ENCODE measurements at regions not wholly inside any gene's neighbourhood (a gene's known extent, or its start where the extent isn't known, plus 50 kb on each side); places are given as distances from the start of the nearest gene placed in this dataset.

DNA sequence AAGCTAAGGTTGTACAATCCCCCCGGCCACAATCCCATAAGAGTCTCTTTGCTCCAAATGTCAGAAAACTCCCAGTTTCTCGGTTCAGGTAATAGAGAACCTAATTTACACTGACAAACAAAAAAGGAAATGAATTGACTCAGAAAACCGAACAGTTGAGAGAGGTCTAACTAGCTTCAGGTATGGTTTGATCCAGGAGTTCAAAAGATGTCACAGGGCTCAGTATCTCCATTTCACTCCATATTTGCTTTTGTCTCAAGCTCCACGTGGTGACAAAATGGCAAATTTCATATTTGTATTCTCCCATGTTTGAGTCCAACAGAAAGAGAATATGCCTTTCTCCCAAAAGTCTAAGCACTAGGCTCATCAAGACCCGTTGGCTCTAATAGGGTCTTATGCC lies 117.4 kb downstream of the AXIN2 start:
- no peak for DNase-seq (ENCODE audit: low spot score)

DNA sequence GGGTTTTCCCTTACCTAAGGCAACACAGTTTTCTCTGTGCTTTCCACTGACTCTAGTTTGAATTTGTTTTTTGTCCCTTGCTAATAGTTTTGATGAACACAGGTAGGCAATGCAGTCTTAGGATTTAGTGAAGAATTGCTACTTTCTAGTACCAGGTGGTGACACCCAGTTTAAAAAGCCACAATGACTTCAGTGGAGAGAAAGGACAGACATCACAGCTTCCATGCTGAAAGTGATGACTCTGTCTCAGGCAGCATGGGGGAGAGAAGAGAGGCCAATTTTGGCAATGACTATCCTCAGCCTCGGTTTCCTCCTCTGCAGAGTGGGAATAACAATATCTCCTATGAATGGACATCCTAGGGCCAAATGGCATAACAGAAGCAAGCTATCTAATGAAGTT lies 118.8 kb downstream of the AXIN2 start:
- no peak for DNase-seq (ENCODE audit: low spot score)

DNA sequence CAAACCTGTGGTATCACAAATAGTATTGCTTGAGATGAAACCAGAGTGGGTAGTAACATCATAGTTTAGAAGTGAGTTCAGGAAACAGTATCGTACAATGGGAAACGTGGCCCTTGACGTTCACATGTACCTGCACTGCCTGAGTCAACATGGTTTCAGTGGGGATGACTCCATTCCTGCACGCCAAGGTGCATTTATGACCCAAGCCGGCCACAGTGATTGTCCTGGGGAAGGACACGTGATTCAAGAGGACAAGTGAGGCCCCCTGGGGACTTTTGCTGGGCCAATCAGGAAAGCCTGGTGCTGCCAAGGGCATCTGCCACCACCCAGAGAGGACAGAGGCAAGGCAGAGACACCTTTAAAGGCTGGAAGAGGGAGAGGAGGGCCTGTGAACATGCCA lies 119.2 kb downstream of the AXIN2 start:
- no peak for DNase-seq (ENCODE audit: low spot score)

DNA sequence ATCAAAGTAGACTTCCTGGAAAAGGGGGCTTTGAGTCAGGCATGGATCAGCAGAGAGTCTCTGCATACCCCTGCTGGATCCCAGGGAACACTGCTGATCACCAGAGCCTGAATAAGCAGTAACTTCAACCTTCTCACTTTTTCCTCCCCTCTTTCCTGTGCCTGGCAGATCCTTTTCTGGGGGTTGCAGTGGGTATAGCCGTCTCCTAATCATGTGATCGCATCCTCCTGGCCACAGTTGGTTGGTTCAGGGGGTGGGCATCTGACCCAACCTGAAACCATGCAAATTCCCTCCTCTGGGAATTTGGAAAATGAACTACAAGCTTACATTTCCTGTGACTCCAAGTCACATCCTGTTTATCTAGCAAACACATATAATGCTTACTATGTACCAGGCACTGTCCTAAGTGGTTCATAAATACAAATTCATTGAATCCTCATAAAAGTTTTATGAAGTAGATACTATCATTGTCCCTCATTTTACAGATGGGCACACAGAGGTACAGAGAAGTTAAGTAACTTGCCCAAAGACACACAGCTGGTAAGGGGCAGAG lies 120.3 kb downstream of the AXIN2 start:
- DNase-seq (ENCODE audit: low spot score), result no peak

DNA sequence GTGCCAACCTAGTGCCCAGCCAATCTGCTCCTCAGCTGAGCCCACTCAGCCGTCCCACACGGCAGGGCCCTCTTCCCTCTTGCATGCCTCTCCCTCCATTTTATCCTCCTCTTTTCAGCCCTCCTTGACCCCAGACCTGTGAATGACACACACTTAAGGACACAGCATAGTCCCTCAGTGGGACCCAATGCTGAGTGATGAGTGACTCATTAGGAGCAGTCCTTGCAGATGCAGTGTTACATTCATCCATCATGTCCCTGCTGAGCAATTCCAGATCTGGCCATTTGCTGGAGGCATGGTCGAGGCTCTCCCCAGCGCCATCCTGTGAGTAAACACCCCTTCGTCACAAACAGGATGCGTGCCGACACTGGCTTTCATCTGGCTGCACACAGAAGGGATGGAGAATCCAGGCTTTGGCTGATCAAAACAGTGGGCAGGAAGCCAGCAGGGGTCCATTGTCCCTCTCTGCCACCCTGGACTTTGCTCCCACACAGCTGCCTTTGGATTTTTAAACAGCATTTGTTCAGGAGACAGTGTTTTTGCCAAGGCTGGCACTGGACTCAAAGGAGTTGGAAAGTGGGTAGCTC lies 122.6 kb downstream of the AXIN2 start:
- DNase-seq (ENCODE audit: low spot score), result peak; percentile 49

DNA sequence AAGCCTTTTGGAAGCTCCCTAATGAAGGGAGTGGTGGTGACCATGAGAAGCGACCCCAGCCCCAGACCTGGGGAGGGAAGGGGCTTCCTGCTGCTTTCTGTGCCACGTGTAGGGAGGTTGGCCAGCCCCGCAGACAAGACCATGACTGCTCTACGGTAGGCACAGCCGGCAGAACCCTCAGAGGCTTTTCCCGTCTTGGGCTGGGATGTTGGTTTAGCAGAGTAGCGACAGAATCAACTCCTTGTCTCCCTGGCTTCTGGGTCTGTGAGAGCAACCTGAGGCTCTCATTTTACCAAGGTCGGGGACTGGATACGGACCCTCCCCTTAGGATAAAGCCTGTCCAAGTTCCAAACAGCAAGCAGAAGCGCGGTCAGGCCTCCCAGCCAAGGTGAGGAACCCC lies 123.3 kb downstream of the AXIN2 start:
- DNase-seq (ENCODE audit: low spot score), result no peak

DNA sequence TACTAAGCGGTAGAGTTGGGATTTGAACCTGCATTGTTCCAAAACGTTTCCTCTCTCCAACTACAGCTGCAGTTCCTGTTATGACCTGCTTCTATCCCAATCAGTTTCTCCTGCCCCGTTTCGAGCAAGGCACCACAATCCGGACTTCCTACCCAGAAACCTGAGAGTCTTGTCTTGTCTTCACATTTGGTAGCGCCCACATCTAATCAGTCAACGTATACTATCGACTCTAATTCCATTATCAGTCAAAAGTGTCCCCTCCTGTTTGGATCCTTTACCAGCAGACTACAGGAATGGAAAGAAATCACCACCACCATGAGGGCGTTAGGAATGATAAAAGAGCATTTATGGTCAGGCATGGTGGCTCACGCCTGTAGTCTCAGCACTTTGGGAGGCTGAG lies 124.6 kb downstream of the AXIN2 start:
- no peak for DNase-seq (ENCODE audit: low spot score)

DNA sequence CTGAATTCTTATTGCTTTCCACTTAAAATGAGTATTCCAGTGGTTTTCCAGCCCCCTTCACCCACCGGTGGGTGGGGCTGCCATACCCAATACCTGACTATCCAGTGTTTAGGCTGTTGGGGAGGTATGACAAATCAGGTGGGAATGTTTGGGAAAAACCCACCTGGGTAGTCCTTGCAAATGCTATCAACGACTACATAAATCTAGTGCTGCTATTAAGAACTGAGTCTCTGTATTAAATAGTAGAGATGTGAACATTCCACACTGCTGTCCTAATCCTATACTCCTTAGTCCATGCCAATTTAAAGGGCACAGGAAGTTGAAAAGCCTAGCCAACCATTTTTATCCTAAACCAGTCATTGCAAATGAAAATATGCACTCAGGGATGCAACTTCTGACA lies 126.6 kb downstream of the AXIN2 start:
- DNase-seq (ENCODE audit: low spot score), result no peak

DNA sequence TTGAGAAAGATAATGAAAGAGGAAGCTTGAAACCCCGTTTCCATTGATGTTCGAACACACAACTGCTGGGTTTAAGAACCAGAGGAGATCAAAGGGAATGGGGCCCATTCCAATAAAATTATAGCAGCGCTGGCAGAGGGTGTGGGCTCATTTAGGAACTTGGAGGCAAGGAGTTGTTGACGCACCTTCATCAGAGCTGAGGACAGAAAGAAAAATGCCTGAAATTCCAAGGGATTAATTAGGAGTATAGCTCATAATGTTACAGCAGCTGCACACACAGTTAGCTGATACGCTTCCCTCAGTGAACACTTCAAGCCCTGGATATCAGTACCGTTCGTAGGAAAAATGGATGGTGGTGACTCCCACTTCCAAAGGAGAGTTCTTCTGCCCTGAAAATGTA lies 127.2 kb downstream of the AXIN2 start:
- no peak for DNase-seq (ENCODE audit: low spot score)

DNA sequence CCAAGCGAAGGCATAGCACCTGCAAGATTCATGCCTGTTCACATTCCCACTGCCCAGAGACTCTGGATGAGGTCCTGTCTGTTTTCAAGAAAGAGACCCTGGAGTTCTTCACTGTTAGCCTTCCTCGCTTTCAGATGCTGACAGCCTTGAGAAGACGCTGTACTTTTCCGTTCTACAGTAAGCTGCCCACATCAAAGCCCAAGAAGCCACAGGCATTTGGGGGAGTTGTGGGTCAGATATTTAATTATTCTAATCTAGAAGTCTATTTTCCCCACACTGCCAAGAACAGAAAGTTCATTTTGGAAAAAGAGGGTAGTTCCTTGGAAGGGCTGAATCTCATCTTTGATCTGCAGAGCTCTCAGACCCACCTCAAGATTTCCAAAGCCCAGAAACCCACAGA lies 127.9 kb downstream of the AXIN2 start:
- DNase-seq (ENCODE audit: low spot score), result no peak

DNA sequence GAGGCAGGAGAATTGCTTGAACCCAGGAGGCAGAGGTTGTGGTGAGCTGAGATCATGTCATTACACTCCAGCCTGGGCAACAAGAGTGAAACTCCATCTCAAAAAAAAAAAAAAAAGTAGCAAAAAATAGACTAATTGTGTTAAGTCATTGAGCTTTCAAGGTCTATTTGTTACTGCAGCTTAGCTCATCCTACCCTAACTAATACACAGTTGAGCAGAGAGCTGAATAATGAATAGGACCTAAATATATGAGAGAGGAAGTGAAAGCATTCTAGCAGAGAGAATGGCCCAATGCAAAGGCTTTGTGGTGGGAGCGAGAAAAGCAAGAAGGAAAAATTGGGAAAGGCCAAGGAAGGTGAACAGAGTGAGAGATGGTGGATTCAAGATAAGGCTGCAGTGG lies 128.3 kb downstream of the AXIN2 start:
- no peak for DNase-seq (ENCODE audit: low spot score)

DNA sequence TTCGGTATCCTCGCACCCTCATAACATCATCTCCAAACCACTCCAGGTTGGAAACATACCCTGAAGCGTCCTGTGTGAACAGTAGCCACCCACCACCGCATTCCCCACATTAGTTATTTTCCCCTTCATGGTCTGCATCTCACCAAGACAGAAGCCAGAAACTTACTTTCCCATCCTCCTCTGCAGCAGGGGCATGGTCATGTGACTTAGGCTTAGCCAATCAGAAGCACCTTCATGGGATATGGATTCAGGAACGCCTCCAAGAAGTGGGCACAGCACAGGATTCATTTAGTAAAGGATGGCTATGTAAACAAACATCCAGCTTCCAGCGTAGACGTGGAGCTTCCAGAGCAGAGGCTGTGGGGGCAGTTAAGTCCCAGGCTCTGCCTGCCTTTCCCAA lies 130.3 kb downstream of the AXIN2 start:
- no peak for DNase-seq (ENCODE audit: low spot score)

DNA sequence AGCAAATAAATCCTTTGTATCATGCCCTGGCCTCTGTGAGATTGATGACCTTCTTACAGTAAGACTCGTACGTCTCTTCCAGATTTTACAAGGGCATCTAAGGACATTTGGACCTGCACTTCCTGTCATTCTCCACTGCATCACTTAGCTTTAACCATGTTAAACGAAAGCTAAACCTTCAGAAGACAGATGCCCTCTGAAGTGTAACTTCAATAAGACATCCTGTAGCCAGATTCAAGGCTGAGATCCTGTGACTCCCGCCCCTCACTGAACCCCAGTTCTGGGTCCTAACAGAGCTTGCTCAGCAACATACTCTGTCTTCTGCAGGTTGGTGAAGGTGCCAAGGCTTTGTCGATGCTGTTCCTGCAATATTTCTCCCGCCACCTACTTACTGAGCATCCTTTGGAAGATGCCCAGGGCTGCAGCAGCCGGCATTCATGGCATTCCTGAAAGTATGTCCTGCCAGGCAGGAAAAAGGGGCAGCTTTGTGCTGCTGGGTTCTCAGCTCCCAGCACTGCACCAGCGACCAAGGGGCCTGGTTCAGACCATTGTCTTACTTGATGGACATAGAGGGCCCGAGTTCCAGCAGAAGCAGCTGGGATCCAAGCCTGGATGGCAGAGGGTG lies 131.1 kb downstream of the AXIN2 start:
- no peak for DNase-seq (ENCODE audit: low spot score)

DNA sequence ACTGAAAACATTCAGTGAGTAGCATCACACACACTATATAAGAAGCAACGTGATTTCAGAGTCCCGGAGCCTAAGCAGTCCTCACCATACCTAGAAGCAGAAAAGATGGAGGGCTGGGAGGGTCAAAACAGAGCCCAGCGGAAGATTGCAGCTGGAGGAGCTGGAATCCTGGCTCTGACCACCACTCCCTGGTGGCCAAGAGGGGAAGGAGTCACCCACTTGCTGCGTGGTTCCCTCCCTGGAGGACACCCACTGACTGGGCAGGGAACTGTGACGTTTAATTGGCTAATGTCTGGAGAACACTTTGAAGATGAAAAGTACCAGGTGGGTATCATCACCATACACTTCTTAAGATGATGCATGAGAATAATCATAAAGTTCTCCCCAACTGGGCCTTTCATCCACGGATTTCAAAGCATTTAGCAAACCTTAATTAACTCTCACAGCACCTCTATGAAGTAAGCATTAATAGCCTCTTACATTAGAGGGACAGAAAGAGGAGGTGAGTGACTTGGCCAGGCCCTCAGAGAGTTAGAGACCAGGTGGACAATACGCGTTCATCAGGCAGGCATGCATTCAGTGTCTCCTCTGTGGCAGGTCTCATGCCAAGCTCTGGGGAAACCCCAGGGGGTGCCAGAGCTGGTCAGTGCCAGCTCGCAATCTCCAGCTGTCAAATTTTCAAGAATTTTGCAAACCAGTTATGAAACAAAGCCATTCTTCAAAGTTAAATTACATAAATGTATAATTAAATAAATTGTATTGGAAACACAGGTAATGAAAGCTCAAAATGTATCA lies 137.9 kb downstream of the AXIN2 start:
- DNase-seq (ENCODE audit: low spot score), result no peak

DNA sequence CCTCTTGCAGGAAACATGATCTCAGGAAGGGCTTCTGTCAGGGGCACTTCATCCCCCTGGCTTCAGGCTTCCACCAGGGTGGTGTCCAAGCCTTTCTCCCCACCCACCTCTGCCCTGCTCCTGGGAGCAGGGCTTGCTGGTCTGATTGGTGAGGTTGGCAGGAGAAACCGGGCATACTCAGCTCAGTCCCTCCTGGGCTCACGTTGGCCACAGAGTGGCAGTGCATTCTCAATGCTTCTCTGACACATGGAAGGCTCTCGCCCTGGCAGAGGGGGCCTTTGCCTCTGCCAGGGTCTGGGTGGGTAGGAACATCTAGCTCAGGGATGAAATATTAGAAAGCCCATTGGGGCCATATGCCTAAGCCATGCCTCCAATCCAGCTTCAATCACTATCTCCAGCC lies 142.8 kb downstream of the AXIN2 start:
- no peak for DNase-seq (ENCODE audit: low spot score)

DNA sequence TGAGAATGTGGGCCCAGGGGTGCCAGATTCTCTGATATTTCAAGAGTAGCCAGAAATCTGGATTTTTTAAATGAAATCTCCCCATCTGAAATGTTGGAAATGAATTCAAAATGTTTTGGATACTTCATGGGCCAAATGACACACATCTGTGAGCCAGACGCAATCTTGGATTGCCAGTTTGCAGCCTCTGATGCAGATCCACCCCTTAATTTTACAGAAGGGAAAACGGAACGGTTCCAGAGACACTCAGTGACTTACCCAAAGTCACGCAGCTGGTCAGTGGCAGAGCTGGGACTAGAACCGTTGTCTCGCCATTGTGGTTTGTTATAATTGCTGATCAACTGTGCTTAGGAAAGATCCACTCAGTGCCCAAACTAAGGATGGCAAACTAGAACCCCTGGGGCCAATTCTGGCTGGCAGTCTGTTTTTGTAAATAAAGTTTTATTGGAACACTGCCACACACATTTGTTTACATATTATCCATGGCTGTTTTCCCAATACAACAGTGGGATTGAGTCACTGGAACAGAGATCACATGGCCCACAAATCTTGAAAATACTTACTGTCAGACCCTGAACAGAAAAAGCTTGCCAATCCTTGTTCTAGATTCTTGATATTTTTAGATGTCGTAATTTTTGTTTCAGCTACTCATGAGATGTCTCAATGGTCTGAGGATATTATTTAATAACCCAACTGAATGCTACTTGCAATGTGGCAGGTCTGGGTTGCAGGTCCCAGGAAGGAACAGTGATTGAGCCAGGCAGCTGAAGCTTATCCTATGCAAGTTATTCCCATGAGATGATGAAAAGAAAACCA lies 143.8 kb downstream of the AXIN2 start:
- no peak for DNase-seq (ENCODE audit: low spot score)

DNA sequence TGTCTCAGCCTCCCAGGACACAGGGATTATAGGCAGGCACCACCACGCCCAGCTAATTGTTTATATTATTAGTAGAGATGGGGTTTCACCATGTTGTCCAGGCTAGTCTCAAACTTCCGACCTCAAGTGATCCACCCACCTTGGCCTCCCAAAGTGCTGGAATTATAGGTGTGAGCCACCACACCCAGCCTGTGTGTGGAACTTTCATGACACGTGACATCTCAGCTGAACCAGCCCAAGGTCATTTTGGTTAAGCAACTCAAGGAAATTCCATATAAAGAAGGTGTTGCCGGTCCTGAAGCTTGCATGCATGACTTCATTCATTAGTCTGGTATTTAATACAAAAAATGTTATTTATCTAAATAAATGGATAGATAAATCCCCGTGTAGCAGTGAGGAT lies 145.5 kb downstream of the AXIN2 start:
- no peak for DNase-seq (ENCODE audit: low spot score)

DNA sequence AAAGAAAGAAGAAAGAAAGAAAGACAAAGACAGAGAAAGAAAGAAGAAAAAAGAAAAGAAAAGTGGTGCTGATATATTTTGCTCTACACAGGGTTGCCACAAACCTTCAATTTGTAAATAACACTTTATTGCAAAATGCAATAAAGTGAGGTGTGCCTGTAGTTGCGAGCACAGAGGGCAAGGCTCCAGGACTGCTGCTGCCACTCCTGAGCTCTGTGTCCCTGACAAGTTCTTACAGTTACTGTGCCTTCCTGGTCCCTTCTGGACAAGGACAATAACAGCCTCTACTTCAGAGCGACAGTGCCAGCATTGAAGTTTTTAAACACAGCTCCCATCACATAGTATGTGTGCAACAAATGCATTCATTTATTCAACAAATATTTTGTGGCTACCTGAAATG lies 148.1 kb downstream of the AXIN2 start:
- DNase-seq (ENCODE audit: low spot score), result no peak

DNA sequence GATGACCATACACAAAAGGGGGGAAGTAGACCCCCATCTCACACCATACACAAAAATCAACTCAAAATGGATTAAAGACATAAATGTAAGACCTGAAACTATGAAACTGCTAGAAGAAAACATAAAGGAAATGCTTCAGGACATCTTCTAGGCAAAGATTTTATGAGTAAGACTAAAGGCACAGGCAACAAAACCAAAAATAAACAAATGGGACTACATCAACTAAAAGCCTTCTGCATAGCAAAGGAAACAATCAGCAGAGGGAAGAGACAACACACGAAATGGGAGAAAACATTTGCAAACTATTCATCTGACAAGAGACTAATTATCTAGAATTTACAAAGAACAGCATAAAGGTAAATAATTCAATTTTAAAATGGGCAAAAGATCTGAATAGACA lies 152.1 kb downstream of the AXIN2 start:
- DNase-seq (ENCODE audit: low spot score), result no peak

DNA sequence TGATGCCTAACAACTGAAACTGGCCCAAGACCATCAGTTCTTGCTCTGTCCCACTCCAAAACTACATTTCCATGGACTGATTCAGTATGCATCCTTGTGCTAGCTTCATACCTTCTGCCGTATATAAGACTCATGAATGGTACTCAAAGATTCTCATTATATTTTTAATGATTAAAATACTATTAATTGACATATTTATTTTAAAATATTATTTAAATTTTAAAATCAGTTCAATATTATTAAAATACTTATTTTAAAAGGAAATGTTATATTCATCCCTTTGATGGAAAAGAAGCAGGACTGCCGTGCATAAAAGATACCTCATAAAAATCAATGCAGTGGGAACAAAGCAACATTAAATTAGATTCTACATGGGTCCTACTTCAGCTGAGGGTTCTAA lies 153.4 kb downstream of the AXIN2 start:
- no peak for DNase-seq (ENCODE audit: low spot score)

DNA sequence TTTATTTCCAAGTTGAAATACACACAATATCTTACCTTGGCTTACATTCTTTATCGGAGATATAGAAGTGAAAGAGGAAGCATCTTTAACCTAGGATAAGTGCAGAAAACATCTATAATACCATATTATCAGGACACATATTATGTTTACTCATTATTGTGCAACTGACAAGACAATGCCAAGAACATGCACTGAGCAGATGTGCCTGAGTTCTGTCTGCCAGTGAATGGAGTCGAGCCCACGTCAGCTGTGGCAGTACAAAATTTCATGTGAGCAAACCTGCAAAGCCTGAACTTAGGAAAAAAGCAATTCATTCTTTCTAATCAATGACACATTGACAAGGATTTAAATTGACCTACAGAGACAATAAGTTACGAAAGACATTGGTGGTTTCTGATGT lies 154.4 kb downstream of the AXIN2 start:
- DNase-seq (ENCODE audit: low spot score), result no peak

DNA sequence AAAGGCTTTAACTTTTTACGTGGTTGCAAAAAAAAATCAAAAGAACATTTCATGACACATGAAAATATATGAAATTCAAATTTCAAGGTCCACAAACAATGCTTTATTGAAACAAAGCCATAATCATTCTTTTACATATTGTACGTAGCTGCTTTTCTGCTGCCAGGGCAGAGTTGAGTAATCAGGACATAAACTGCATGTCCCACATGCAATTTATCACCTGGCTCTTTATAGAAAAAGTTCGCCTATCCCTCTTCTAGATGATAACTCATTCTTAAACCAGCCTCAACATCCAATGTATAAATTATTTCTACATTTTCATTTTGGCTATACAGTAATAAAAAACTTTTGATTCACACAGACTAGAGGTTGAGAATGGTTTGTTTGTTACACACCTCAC lies 154.9 kb downstream of the AXIN2 start:
- no peak for DNase-seq (ENCODE audit: low spot score)

DNA sequence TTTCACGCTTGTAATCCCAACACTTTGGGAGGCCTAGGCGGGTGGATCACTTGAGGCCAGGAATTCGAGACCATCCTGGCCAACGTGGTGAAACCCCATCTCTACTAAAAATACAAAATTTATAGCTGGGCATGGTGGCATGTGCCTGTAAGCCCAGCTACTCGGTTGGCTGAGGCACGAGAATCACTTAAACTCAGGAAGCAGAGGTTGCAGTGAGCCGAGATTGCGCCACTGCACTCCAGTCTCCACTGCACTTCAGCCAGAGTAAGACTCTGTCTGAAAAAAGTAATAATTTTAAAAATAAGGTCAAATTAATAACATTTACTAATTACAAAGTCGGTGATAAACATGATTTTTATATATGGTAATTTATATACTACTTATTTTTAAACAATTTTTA lies 155.9 kb downstream of the AXIN2 start:
- no peak for DNase-seq (ENCODE audit: low spot score)
